IPS DF 4.7 (cell line): ENCODE measurements at regions not wholly inside any gene's neighbourhood (a gene's known extent, or its start where the extent isn't known, plus 50 kb on each side); places are given as distances from the start of the nearest gene placed in this dataset.
"Not testable (repeated sequence)": the region's sequence is repeated elsewhere in the genome, so short reads cannot be mapped to it uniquely, and the experiment has no call there.

ENCODE experiments used
- DNase-seq: peaks from one replicate; pipeline ENCODE4 v3.0.0-alpha.2; 2013; ENCODE audit warnings: low spot score; ENCODE audit errors: extremely low read depth

GRCh38 chr1:143643148-143643885 is 328.5 kb downstream of the FAM72C start:
- no peak for DNase-seq

- DNase-seq: no peak
Measured at GRCh38 chr1:143625886-143626285, 345.9 kb downstream of the FAM72C start.

GRCh38 chr1:143619851-143620250 is 351.9 kb downstream of the FAM72C start:
- DNase-seq: no peak

DNA sequence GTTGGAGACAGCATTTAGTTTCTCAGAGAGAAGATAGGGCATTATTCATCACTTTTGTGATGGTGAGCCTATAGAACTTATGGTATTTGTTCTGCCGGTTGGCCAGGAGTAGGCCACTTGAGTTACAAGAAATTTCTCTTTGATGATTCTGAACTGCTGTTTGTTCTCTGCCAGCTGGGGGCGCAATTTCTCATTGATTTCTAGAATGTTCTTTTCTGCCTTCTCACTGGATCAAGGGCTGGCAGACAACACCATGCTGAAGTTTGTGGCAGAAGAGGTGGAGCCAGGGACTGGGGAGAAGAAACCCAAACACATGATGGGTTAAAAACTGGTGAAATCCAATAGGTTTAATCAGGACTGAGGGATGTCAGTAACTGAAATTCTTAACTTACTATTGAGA is 360.6 kb downstream of the FAM72C start:
- DNase-seq: no peak

DNA sequence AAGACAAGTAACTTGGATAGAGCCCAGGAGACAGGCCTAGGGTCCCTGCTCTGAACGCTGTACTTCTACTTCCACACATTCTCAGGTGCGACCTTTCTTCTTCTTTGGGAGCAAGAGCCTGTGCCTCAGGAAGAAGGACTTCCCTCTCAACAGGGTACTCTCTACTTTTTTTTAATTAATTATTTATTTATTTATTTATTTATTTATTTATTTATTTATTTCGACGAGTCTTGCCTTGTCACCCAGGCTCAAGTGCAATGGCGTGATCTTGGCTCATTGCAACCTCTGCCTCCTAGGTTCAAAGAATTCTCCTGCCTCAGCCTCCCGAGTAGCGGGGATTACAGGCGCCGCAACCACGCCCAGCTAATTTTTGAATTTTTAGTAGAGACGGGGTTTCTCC is 361.6 kb downstream of the FAM72C start:
- no peak for DNase-seq

DNA sequence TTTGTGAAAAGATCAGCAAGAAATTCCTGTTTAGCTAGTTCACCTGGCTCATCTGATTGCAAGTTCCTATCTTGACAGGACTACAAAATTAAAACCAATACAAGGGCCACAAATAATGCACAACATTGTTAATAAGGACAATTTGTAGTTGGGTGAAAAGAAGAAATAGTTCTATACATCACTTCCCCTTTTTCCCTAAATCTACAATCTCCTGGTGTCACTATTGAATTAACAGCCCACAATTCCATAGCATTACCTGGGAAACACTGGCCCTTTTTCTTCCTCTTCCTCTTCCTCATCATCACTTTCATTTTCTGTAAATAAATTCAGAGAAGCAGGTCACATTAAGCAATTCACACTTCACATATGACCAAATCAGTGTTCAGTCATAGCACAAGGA is 366.9 kb downstream of the FAM72C start:
- no peak for DNase-seq

GRCh38 chr1:143584508-143584907 is 387.3 kb downstream of the FAM72C start:
- DNase-seq: no peak

GRCh38 chr1:143574891-143575520 is 396.8 kb downstream of the FAM72C start:
- no peak for DNase-seq

- DNase-seq: not testable (repeated sequence)
Measured at GRCh38 chr1:143572661-143573060, 399.1 kb downstream of the FAM72C start.

DNA sequence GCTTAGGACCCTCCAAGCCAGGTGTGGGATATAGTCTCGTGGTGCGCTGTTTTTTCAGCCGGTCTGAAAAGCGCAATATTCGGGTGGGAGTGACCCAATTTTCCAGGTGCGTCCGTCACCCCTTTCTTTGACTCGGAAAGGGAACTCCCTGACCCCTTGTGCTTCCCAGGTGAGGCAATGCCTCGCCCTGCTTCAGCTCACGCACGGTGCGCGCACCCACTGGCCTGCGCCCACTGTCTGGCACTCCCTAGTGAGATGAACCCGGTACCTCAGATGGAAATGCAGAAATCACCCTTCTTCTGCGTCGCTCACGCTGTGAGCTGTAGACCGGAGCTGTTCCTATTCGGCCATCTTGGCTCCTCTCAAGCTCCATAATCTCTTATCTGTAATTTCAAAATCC is 408.0 kb downstream of the FAM72C start:
- not testable (repeated sequence) for DNase-seq

DNA sequence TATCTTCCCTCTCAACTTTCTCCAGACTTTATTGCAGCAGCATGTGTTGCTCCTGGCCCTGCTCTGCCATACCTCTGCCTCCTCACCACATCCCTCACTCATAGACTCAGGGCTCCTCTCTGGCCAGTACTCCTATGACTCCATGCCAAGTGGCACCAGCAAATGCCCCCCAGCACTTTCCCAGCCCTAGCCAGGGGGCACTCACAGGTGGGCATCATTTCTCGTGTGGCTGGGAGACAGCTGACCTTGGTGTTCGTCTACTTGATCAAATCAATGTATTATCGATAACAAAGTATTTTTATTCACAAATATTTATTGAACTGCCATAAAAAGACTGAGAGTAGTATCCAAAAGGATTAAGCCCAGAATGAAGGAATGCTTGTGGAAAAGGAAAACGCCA is 418.2 kb downstream of the FAM72C start:
- no peak for DNase-seq

GRCh38 chr1:143504703-143505102 is 467.1 kb downstream of the FAM72C start:
- DNase-seq: not testable (repeated sequence)

DNA sequence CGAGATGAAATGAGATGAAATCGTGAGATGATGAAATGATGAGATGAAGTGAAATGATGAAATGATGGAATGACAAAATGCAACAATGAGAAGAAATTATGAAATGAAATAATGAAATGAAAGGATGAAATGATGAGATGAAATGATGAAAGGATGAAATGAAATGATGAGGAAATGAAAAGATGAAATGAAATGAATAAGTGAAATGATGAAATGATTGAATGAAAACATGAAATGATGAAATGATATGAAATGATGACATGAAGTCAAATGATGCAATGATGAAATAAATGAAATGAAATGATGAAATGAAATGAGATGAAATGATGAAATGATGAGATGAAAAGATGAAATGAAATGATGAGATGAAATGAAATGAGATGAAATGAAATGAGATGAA is 467.7 kb downstream of the FAM72C start:
- DNase-seq: not testable (repeated sequence)

DNA sequence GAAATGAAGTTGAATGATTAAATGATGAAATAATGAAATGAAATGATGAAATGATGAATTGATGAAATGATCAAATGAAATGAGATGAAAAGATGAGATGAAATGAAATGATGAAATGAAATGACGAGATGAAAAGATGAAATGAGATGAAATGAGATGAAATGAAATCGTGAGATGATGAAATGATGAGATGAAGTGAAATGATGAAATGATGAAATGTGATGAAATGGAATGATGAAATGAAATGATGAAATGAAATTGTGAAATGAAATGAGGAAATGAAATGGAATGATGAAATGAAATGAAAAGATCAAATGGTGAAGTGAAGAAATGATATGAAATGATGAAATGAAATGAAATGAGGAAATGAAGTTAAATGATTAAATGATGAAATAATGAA is 468.7 kb downstream of the FAM72C start:
- DNase-seq: not testable (repeated sequence)

GRCh38 chr1:143502038-143502437 is 469.7 kb downstream of the FAM72C start:
- not testable (repeated sequence) for DNase-seq

DNA sequence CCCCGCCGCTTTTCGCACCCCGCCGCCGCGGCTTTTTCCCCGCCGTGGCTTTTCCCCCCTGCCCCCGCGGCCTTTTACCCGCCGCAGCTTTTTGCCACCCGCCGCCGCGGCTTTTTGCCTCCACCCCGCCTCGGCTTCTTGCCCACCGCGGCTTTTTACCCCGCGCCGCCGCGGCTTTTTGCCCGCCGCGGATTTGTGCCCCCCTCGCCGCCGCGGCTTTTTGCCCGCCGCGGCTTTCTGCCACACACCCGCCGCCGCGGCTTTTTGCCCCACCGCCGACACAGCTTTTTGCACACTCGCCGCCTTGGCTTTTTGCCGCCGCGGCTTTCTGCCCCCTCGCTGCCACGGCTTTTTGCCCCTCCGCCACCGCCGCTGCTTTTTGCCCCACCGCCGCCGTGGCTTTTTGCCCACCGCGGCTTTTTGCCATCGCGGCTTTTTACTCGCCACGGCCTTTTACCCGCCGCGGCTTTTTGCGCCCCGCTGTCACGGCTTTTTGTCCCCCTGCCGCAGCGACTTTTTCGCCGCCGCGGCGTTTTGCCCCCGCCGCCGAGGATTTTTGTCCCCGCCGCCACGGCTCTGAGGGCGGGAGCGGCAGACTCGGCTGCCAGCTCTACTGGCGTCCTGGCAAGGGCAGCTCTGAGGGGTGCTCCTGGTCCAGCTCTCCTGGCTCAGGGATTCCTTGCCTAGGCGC is 473.6 kb downstream of the FAM72C start:
- DNase-seq: not testable (repeated sequence)

DNA sequence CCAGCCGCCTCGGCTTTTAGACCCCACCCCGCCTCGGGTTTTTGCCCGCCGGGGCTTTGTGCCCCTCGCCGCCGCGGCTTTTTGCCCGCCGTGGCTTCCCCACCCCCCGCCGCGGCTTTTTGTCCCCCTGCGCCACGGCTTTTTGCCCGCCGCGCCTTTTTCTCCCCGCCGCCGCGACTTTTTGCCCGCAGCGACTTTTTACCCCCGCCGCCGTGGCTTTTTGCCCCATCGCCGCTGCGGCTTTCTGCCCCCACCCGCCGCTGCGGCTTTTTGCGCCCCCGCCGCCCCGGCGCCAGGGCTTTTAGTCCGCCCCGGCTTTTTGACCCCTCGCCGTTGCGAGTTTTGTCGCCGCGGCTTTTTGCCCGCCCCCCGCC is 474.4 kb downstream of the FAM72C start:
- no peak for DNase-seq

GRCh38 chr1:143496526-143497373 is 475.0 kb downstream of the FAM72C start:
- DNase-seq: not testable (repeated sequence)
